Spleen (tissue), 7 donors: ENCODE measurements at regions not wholly inside any gene's neighbourhood (a gene's known extent, or its start where the extent isn't known, plus 50 kb on each side); places are given as distances from the start of the nearest gene placed in this dataset.

ENCODE experiments used
- CTCF ChIP-seq, 11 experiments: fragments of 200-600 bp in 7 of 11; fragments of 450-650 bp in 4 of 11; sonication (generic) in 4 of 11; IDR thresholded peaks in 8 of 11; conservative IDR thresholded peaks in 3 of 11; 1 replicate in 7 of 11; 2 replicates in 4 of 11; pipeline versions ENCODE4 v1.4.0 to v1.8.0; 2016 to 2021; ENCODE audit warnings: antibody characterized with exemption in 11 of 11, inconsistent platforms in 4 of 11, mild to moderate bottlenecking in 1 of 11
- POLR2A ChIP-seq, 3 donors: fragments of 450-650 bp; IDR thresholded peaks; one replicate each; pipeline ENCODE4 v1.5.1; 2017; ENCODE audit warnings: antibody characterized with exemption in 3 of 3, mild to moderate bottlenecking in 1 of 3
- POLR2AphosphoS5 ChIP-seq, 3 donors: sonication (generic); formaldehyde crosslinking; IDR thresholded peaks; one replicate each; pipeline ENCODE4 v1.5.1; 2017; ENCODE audit warnings: antibody characterized with exemption in 3 of 3
- donor health status: DM: no; HTN: no; CAD: no; lungs with moderate emphysema.
- donor health status: DM: no; HTN: no; CAD: no.
- donor health status: DM: no; HTN: no; CAD: no.

GRCh38 chr2:43018179-43019024, 208.0 kb downstream of the ZFP36L2 start:
- peak; percentile 67 to 85 (median 78) for TF ChIP-seq POLR2AphosphoS5 (IDR thresholded peaks at IDR 0.05)
- TF ChIP-seq CTCF (IDR thresholded peaks at IDR 0.05 in 8 of 11, conservative IDR thresholded peaks at IDR 0.05 in 3 of 11) = no peak
- no peak for TF ChIP-seq POLR2A (IDR thresholded peaks at IDR 0.05)
